Upper lobe of left lung (tissue), 4 donors: ENCODE measurements at regions not wholly inside any gene's neighbourhood (a gene's known extent, or its start where the extent isn't known, plus 50 kb on each side); places are given as distances from the start of the nearest gene placed in this dataset.

Experiments
- EP300 ChIP-seq, 4 donors: sonication (generic); formaldehyde crosslinking; IDR thresholded peaks; one replicate each; pipeline ENCODE4 v1.5.1; 2017; ENCODE audit warnings: antibody characterized with exemption in 4 of 4, control low read depth in 2 of 4
- POLR2A ChIP-seq, 4 donors: fragments of 450-650 bp; IDR thresholded peaks; one replicate each; pipeline ENCODE4 v1.5.1; 2016 to 2017; ENCODE audit warnings: antibody characterized with exemption in 4 of 4, mild to moderate bottlenecking in 2 of 4

GRCh38 chr1:172902861-172903381 is 147.8 kb downstream of the TNFSF18 start:
- no peak for TF ChIP-seq POLR2A (IDR thresholded peaks at IDR 0.05)
- no peak for TF ChIP-seq EP300 (IDR thresholded peaks at IDR 0.05)
